ENCODE measurements at regions not wholly inside any gene's neighbourhood (a gene's known extent, or its start where the extent isn't known, plus 50 kb on each side); places are given as distances from the start of the nearest gene placed in this dataset.

GRCh38 chr7:140239653-140239935 lies 62.8 kb upstream of the KDM7A start:
- DNase-seq, result no peak

GRCh38 chr7:140238778-140239652 lies 62.2 kb upstream of the KDM7A start:
- peak in 1 of 2 experiments; percentile 42 for DNase-seq

GRCh38 chr7:140237390-140237789 lies 60.6 kb upstream of the KDM7A start:
- no peak for DNase-seq

GRCh38 chr7:140236626-140237025 lies 59.8 kb upstream of the KDM7A start:
- DNase-seq, result no peak

- no peak for DNase-seq
These were observed 58.3 kb upstream of the KDM7A start for GRCh38 chr7:140235114-140235513.

GRCh38 chr7:140232957-140233917 lies 56.5 kb upstream of the KDM7A start:
- DNase-seq, result no peak

- DNase-seq, result no peak
These were observed 55.1 kb upstream of the KDM7A start for GRCh38 chr7:140231771-140232491.

- no peak for DNase-seq
These were observed 54.3 kb upstream of the KDM7A start for GRCh38 chr7:140230861-140231770.

- no peak for DNase-seq
These were observed 53.7 kb upstream of the KDM7A start for GRCh38 chr7:140230516-140230860.

GRCh38 chr7:140229591-140230515 lies 53.1 kb upstream of the KDM7A start:
- DNase-seq, result no peak

GRCh38 chr7:140229101-140229525 lies 52.3 kb upstream of the KDM7A start:
- no peak for DNase-seq
